Mucosa of descending colon (tissue), 3 donors: ENCODE measurements at regions not wholly inside any gene's neighbourhood (a gene's known extent, or its start where the extent isn't known, plus 50 kb on each side); places are given as distances from the start of the nearest gene placed in this dataset.

Source experiments
- ATAC-seq: fragments of 200-7000 bp; cut with Tn5 transposase; one replicate; pipeline ENCODE4 v1.9.1; 2020; ENCODE audit warnings: mild to moderate bottlenecking, moderate library complexity
- DNase-seq, 3 donors: peaks; one replicate each; pipeline ENCODE4 v3.0.0-alpha.2; 2020
- H3K36me3 ChIP-seq: fragments of 200-600 bp; one replicate; pipeline ENCODE4 v1.8.0; 2021; ENCODE audit warnings: low read depth, mild to moderate bottlenecking
- H3K4me1 ChIP-seq: fragments of 200-600 bp; one replicate; pipeline ENCODE4 v1.8.0; 2021; ENCODE audit warnings: low read depth, mild to moderate bottlenecking
- H3K4me3 ChIP-seq: fragments of 200-600 bp; one replicate; pipeline ENCODE4 v1.8.0; 2021; ENCODE audit warnings: mild to moderate bottlenecking
- H3K9me3 ChIP-seq: fragments of 200-600 bp; one replicate; pipeline ENCODE4 v1.8.0; 2021; ENCODE audit warnings: mild to moderate bottlenecking
- intact Hi-C, 2 donors: fragments of 100-400 bp; cut with DNase I in 1 of 2; cut with micrococcal nuclease in 1 of 2; formaldehyde crosslinking; loops; one replicate each; pipeline versions ENCODE4 v1.11.0 to v1.11.1; 2022; cut with DNase I, micrococcal nuclease
- TF ChIP-seq, protein P1 (sequence below): fragments of 200-600 bp; IDR thresholded peaks from one replicate; pipeline ENCODE4 v1.8.0; 2022; ENCODE audit warnings: antibody characterized with exemption, mild to moderate bottlenecking
- donor health status: DM: no; HTN: no; CAD: no; lungs with moderate emphysema.
- donor health status: DM: no; HTN: no; CAD: no.
- donor health status: DM: no; HTN: yes; CAD: no.

DNA sequence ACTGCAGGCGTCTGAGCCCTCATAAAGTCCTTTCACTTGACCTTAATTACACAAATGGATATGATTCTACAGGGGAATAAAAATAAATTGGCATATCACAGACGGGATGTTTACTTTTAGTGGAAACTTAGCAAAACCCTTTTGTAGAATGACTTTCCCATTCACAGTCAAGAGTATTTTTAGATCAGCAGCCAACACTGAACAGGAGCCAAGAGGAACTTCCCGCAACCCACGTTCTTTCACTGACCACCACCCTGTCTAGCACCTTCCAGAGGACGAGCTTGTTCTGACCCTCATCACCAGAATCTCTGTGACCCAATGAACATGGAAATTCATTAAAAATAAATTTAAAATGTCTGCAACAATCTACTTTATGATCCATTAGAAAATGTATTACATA, 119.0 kb upstream of the SNTG2 start:
- ATAC-seq = no peak
- H3K4me1 ChIP-seq = no peaks in the 10 kb centered on the region
- no peak overlapping the region for H3K4me3 ChIP-seq
- TF ChIP-seq, protein P1, sequence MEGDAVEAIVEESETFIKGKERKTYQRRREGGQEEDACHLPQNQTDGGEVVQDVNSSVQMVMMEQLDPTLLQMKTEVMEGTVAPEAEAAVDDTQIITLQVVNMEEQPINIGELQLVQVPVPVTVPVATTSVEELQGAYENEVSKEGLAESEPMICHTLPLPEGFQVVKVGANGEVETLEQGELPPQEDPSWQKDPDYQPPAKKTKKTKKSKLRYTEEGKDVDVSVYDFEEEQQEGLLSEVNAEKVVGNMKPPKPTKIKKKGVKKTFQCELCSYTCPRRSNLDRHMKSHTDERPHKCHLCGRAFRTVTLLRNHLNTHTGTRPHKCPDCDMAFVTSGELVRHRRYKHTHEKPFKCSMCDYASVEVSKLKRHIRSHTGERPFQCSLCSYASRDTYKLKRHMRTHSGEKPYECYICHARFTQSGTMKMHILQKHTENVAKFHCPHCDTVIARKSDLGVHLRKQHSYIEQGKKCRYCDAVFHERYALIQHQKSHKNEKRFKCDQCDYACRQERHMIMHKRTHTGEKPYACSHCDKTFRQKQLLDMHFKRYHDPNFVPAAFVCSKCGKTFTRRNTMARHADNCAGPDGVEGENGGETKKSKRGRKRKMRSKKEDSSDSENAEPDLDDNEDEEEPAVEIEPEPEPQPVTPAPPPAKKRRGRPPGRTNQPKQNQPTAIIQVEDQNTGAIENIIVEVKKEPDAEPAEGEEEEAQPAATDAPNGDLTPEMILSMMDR = no peak
- no peaks in the 10 kb centered on the region for H3K36me3 ChIP-seq
- H3K9me3 ChIP-seq = no peaks in the 10 kb centered on the region
- no peak for DNase-seq
- intact Hi-C loops = no loop called here

DNA sequence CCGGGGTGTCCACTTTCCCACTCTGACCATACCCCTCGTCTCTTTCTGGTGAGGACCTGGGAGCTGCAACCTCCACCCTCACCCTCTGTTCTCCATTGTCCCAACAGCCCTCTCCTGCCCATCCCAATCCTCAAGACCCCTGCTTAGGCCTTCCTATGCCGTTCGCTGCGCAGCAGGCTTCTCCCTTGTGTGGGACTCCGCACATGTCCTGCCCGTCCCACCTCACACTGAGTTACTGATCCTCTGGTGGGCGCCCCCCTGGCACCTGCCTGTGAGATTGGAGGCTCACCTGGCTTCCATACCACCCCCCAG, 119.5 kb upstream of the SNTG2 start:
- ATAC-seq = no peak
- intact Hi-C loops = no loop called here
- no peaks in the 10 kb centered on the region for H3K36me3 ChIP-seq

DNA sequence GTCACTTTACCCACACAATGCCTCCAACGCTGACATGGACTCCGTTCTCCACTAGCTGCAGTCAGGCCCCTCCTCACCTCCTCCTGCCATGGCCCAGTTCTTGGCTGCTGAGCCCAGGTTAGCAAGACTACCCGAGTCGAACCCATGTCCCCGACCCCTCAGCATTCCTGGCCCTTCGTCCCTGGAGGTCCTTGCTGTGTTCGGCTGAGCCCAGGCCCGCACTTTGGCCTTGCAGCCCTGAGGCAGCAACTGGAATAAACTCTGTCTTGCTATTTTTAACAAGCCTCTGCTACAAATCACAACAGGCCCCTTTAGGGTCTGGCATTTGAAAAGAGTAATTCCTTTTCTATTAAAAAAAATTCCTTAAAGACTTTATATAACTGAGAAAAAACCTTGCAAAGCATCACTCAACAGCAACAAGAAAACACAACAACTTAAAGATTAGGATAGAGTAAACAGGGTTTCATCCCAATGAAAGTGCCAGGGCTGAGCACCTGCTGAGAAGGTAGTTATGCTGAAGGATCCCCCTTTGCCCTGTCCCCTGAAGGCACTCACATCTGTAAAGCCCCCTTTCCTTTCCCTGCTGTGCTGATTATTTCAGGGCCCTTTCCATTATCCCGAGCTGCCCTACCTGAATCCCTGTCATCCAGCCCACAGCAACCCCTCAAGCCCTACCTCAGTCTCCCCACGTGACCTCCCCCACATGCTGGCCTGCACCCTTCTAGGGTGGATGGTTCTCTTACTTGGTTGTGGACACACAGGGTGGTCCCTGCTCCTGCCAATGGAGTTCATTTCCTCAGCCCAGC, 120.0 kb upstream of the SNTG2 start:
- Histone ChIP-seq H3K36me3 (no peaks in the 10 kb centered on the region), H3K4me1 (no peaks in the 10 kb centered on the region), H3K4me3 (no peak overlapping the region), H3K9me3 (no peaks in the 10 kb centered on the region)
- intact Hi-C loops = no loop called here
- DNase-seq (no peak), ATAC-seq (no peak)
- TF ChIP-seq, protein P1 = no peak

More for the DNA sequence above, 119.5 kb upstream of the SNTG2 start:
- TF ChIP-seq, protein P1 = no peak
- Histone ChIP-seq H3K9me3 (no peaks in the 10 kb centered on the region), H3K4me1 (no peaks in the 10 kb centered on the region), H3K4me3 (no peak overlapping the region)
- no peak for DNase-seq

DNA sequence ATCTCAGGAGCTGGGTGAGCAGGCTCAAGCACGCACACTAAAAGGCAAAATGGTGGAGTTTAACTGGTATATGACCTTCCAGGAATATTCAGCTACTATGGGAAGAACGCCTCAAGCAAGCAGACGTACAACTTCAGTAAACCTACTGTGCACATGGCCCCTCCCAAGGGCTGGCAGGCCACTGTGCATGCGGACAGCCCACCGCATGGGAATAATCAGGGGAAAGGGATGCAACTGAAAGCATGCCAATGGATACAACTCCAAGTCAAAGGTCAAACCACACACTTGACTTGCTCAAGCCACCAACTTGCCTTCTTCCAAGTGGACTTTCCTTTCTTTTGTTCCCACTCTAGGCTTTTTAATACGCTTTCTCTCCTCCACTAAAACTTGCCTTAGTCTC, 121.6 kb upstream of the SNTG2 start:
- ATAC-seq (no peak), DNase-seq (no peak)
- H3K36me3 ChIP-seq = no peaks in the 10 kb centered on the region
- no peaks in the 10 kb centered on the region for H3K9me3 ChIP-seq
- no peak overlapping the region for H3K4me3 ChIP-seq
- intact Hi-C loops = no loop called here
- TF ChIP-seq, protein P1 = no peak
- no peaks in the 10 kb centered on the region for H3K4me1 ChIP-seq

DNA sequence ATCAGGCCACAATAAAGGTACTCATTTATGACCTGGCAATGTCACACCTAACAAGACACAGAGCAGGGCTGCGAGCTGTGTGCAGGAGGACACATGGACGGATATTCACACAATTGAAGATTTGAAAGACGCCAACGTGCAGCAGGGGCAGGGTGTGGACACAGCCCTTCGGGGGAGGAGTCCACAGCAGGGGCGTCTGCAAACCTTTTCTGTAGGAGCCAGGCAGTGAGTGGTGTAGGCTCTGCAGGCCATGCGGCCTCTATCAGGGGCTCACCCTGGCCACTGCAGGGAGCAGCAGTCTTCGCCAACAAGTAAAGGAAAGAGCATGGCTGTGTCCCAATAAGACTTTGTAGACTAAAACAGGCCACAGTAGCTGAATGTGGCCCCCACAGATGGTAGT, 125.7 kb upstream of the SNTG2 start:
- Histone ChIP-seq H3K4me1 (no peaks in the 10 kb centered on the region), H3K36me3 (no peaks in the 10 kb centered on the region), H3K4me3 (no peak overlapping the region), H3K9me3 (no peaks in the 10 kb centered on the region)
- intact Hi-C loops = no loop called here
- DNase-seq = peak in 1 of 3 donors; percentile 2
- ATAC-seq = no peak
- TF ChIP-seq, protein P1 = no peak

DNA sequence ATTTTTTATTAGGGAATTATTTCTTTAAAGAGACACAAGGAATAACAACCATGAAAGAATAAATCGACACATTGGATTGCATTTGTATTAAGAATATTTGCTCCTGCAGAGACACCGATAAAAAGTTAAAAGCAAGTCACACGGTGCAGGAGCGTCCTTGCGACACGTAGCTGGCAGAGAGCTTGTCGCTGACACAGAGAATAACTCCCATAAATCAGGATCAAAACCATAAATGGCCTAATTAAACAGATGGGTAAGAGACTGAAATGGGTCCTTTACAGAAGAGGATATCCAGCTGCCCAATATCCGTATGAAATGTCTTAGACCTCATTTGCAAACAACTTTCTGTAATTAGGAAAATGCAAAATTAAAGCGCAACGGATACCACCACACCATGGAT, 126.1 kb upstream of the SNTG2 start:
- no peak overlapping the region for H3K4me3 ChIP-seq
- intact Hi-C loops = no loop called here
- no peaks in the 10 kb centered on the region for H3K9me3 ChIP-seq
- H3K36me3 ChIP-seq = no peaks in the 10 kb centered on the region
- ATAC-seq = no peak
- no peaks in the 10 kb centered on the region for H3K4me1 ChIP-seq
- DNase-seq = no peak
- TF ChIP-seq, protein P1 = no peak
